ENCODE measurements at regions not wholly inside any gene's neighbourhood (a gene's known extent, or its start where the extent isn't known, plus 50 kb on each side); places are given as distances from the start of the nearest gene placed in this dataset.

- Mint-ChIP-seq H3K4me3 (no peak overlapping the region), H3K9me3 (peaks cover 28% of the 10 kb centered on the region), H3K36me3 (ENCODE audit: low read depth) (peaks cover 18% of the 10 kb centered on the region; the same call in 2 of the 3 replicates), H3K27me3 (ENCODE audit: insufficient read depth, low read depth, poor library complexity) (no peaks in the 10 kb centered on the region), H3K4me1 (peaks cover 5% of the 10 kb centered on the region; the same call in 1 of the 3 replicates), H3K27ac (no peak overlapping the region)
- Histone ChIP-seq H3K4me2 (no peak overlapping the region), H3K9me2 (ENCODE audit: insufficient read depth) (no peaks in the 10 kb centered on the region), H3K27me3 (ENCODE audit: insufficient read depth) (no peaks in the 10 kb centered on the region), H3K4me1 (ENCODE audit: insufficient read depth) (peaks cover 9% of the 10 kb centered on the region), H4K20me1 (replicated peaks; ENCODE audit: insufficient read depth) (no peaks in the 10 kb centered on the region), H3K36me3 (ENCODE audit: insufficient read depth) (no peaks in the 10 kb centered on the region; the same call in 1 of the 2 replicates), H3K27ac (ENCODE audit: low read depth) (no peak overlapping the region), H3K79me2 (replicated peaks; ENCODE audit: insufficient read depth) (no peaks in the 10 kb centered on the region), H3F3A (replicated peaks; ENCODE audit: low read depth) (no peaks in the 10 kb centered on the region), H2AFZ (0 out of 2 replicates have a peak overlapping the region, but pooled peaks have one; percentile 52), H3K4me3 (no peak overlapping the region)
- DNase-seq (ENCODE audit: low spot score) (no peak), ATAC-seq (no peak)
- TF ChIP-seq ZNF462 (CRISPR knock-in tag; IDR thresholded peaks at IDR 0.05) (no peak), ZNF331 (CRISPR knock-in tag; IDR thresholded peaks at IDR 0.05; ENCODE audit: low read depth) (no peak), POLR2AphosphoS5 (IDR thresholded peaks at IDR 0.05; ENCODE audit: low read depth) (no peak), EZH2 (IDR thresholded peaks at IDR 0.05; ENCODE audit: low read depth, unreplicated experiment) (no peak), NANOG (IDR thresholded peaks at IDR 0.05; ENCODE audit: borderline replicate concordance) (no peak), JUNB (IDR thresholded peaks at IDR 0.05; ENCODE audit: unreplicated experiment) (no peak), REST (IDR thresholded peaks at IDR 0.05; ENCODE audit: unreplicated experiment) (no peak), CREB1 (CRISPR knock-in tag; IDR thresholded peaks at IDR 0.05; ENCODE audit: low read depth) (no peak), STAT1 (IDR thresholded peaks at IDR 0.05; ENCODE audit: unreplicated experiment) (no peak), EZH2phosphoT487 (IDR thresholded peaks at IDR 0.05; ENCODE audit: unreplicated experiment) (no peak), ETS1 (IDR thresholded peaks at IDR 0.05) (no peak), CTCF (conservative IDR thresholded peaks at IDR 0.05; ENCODE audit: low read depth in 2 of 2) (no peak), ZNF114 (CRISPR knock-in tag; IDR thresholded peaks at IDR 0.05) (no peak)
Observed at GRCh38 chr3:20391644-20392043, 205.6 kb upstream of the SGO1 start.
